ENCODE measurements at regions not wholly inside any gene's neighbourhood (a gene's known extent, or its start where the extent isn't known, plus 50 kb on each side); places are given as distances from the start of the nearest gene placed in this dataset.

DNA sequence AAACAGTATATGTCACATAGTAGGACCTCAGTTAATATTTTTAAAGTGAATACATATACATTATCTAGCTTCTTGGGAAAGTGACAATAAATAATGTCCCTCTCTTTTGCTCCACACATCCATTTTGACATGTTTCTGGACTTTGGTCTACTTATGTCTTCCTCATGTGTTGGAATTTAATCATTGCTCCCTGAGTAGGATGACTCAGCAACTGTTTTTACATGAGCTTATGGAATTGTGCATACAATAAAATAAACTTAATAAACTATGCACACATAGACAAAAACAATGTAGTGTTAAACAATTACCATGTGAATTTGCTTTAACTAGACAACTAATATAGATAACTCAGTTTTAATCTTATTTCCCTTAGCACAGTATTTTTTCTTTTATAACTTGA, 503.8 kb downstream of the TFAP2B start:
- Histone ChIP-seq H3K36me3 (ENCODE audit: control insufficient read depth in 2 of 2, insufficient read depth in 2 of 2, low read length in 1 of 2) (no peaks in the 10 kb centered on the region), H3K4me3 (no peak overlapping the region), H3K27ac (ENCODE audit: control insufficient read depth, insufficient read depth) (no peak overlapping the region), H3K9ac (ENCODE audit: control insufficient read depth, insufficient read depth, low read length) (no peak overlapping the region), H3K27me3 (replicated peaks in 1 of 2; ENCODE audit: control insufficient read depth in 2 of 2, insufficient read depth in 2 of 2, low read length in 1 of 2) (no peaks in the 10 kb centered on the region), H4K20me1 (ENCODE audit: control insufficient read depth, insufficient read depth) (no peaks in the 10 kb centered on the region), H2AFZ (ENCODE audit: control insufficient read depth, low read depth, low read length) (no peak overlapping the region), H3K9me3 (replicated peaks; ENCODE audit: control insufficient read depth, insufficient read depth, low read length) (no peaks in the 10 kb centered on the region), H3K79me2 (ENCODE audit: control insufficient read depth, insufficient read depth, low read length) (no peaks in the 10 kb centered on the region), H3K4me1 (ENCODE audit: control insufficient read depth, insufficient read depth, low read length) (no peaks in the 10 kb centered on the region), H3K4me2 (ENCODE audit: control insufficient read depth, insufficient read depth) (no peak overlapping the region)
- TF ChIP-seq YY1 (IDR thresholded peaks at IDR 0.05; ENCODE audit: low read depth, low read length) (no peak), SKIL (IDR thresholded peaks at IDR 0.05; ENCODE audit: low read depth, poor library complexity, severe bottlenecking) (no peak), ZBTB40 (IDR thresholded peaks at IDR 0.05; ENCODE audit: borderline replicate concordance) (no peak), KDM1A (IDR thresholded peaks at IDR 0.05; ENCODE audit: borderline replicate concordance) (no peak), NFIC (IDR thresholded peaks at IDR 0.05; ENCODE audit: low read depth, low read length) (no peak), E2F8 (IDR thresholded peaks at IDR 0.05; ENCODE audit: low read depth, partially characterized antibody) (no peak), JUND (IDR thresholded peaks at IDR 0.05; ENCODE audit: low read depth, low read length) (no peak), SPI1 (IDR thresholded peaks at IDR 0.05; ENCODE audit: borderline replicate concordance, insufficient read depth, low read depth, low read length) (no peak), POU2F2 (IDR thresholded peaks at IDR 0.05; ENCODE audit: borderline replicate concordance, low read depth, low read length) (no peak)
- TF ChIP-seq, protein P1, sequence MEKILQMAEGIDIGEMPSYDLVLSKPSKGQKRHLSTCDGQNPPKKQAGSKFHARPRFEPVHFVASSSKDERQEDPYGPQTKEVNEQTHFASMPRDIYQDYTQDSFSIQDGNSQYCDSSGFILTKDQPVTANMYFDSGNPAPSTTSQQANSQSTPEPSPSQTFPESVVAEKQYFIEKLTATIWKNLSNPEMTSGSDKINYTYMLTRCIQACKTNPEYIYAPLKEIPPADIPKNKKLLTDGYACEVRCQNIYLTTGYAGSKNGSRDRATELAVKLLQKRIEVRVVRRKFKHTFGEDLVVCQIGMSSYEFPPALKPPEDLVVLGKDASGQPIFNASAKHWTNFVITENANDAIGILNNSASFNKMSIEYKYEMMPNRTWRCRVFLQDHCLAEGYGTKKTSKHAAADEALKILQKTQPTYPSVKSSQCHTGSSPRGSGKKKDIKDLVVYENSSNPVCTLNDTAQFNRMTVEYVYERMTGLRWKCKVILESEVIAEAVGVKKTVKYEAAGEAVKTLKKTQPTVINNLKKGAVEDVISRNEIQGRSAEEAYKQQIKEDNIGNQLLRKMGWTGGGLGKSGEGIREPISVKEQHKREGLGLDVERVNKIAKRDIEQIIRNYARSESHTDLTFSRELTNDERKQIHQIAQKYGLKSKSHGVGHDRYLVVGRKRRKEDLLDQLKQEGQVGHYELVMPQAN (conservative IDR thresholded peaks at IDR 0.05): no peak
- no TSS peak for BruUV-seq (replicated peaks)
- ChIA-PET SMC1A (ENCODE audit: uncharacterized antibody, unreplicated experiment) (interaction anchor here (0.8 to 1.9 kb wide), 2 partner anchors 14 to 35 kb away, joined by 3 to 5 read pairs; no protein-coding TSS in a partner anchor), CTCF (interaction anchor here (0.9 kb wide), 1 partner anchor 31 kb away, joined by 3 read pairs; no protein-coding TSS in a partner anchor), RAD21 (ENCODE audit: unreplicated experiment) (no interaction called here), POLR2A (no interaction called here)
- FAIRE-seq (no peak), ATAC-seq (no peak), DNase-seq (ENCODE audit: low read depth, low spot score) (no peak)
- in situ Hi-C loops (cut with MboI) (no loop called here), intact Hi-C loops (cut with micrococcal nuclease; ENCODE audit: unreplicated experiment) (no loop called here)

Data from GM12878 (cell line).